ENCODE measurements at regions not wholly inside any gene's neighbourhood (a gene's known extent, or its start where the extent isn't known, plus 50 kb on each side); places are given as distances from the start of the nearest gene placed in this dataset.
A peak's percentile ranks its signal among the peaks of the same experiment; 100 is the strongest.
"Not testable (repeated sequence)": the region's sequence is repeated elsewhere in the genome, so short reads cannot be mapped to it uniquely, and the experiment has no call there.

DNA sequence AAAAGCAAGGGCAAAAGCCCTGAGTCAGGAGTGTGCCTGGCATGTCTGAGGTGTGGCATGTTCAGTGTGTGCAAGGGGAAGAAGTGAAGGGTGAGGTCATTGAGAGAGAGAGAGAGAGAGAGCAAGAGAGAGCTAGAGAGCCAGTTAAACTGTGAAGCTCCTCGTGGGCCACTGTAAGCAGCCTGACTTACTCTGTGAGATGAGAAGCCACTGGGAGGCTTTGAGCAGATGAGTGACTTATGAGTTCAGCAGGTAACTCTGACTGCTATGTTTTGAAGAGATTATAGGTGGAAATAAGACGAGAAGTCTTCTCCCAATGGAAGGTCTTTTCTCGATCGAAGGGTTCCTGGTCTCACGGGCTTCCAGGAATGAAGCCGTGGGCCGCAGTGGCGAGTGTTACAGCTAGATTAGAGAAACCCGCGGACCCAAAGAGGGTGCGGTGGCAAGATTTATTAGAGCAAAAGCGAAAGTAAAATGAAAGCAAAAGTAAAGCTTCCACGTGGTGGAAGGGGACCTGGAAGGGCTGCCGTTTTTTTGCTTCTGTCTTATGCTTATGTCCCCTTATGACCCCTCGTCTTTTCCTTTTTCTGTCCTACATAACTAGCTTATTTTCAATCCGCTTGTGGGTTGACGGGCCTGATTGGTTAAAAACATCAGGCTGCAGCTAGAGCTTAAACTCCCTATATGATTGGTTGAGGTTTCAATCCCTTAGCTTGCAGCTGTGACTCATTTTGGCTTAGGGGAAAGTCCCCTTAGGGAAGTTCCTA is 323.1 kb upstream of the FAM78B start:
- peak; percentile 13 for DNase-seq (ENCODE audit: low read depth, low spot score)

DNA sequence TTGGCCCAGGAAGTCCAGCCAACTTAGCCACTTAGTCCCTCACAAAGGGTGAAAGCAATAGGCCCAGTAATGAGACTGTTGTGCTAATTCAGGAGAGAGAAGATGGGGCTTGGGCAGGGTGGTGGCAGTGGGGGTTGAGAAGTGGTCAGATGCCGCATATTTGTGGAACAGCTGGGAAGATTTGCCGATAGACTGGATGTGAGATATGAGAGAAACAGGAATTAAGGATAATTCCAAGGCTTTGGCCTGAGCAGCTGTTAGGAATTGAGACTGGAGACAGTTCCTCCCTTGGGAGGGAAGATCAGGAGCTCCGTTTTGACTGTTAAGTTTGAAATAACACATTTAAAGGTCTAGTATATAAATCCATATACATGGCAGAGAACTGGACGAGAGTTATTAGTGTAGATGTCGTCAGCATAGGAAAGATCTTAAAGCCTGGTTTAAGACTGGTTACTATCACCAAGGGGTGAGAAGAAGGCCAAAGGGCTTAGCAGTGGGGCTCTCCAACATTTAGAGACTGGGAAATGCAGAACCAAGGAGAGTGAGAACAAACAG is 323.7 kb upstream of the FAM78B start:
- DNase-seq (ENCODE audit: low read depth, low spot score), result no peak

- not testable (repeated sequence) for DNase-seq (ENCODE audit: low read depth, low spot score)
These were observed 327.0 kb upstream of the FAM78B start for GRCh38 chr1:166493765-166494164.

DNA sequence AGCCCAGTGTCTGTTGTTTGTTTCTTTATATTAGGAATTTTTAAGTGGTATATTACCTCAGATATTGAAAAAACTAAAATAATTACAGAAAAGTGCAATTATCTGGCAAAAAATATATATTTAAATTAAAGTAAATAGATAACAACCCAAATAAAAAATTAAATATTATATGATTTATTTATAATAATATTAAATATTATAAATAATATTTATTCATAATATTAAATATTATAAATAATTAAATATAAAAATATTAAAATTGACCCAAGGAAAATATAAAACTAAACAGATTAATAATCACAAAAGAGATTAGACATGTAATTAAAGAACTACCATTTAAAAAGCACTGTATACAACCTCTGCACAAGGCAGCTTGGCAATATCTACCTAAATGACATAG is 331.9 kb upstream of the POGK start:
- DNase-seq (ENCODE audit: low read depth, low spot score), result no peak

DNA sequence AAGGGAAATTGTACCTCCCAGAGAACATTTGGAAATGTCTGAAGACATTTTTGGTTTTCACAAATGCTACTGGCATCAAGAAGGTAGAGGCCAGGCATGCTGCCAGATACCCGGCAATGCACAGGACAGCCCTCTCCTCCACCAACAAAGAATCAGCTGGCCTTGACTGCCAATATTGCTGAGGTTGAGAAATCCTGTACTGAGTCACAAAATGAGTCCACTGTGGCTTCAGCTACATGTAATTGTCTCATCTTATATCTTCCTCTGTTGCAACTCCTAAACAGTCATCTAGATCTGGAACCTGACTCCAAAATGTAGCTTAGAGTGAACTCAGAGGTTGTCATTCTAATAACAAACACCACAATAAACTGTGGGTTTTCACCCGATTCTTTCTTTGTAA is 327.5 kb upstream of the POGK start:
- no peak for DNase-seq (ENCODE audit: low read depth, low spot score)

DNA sequence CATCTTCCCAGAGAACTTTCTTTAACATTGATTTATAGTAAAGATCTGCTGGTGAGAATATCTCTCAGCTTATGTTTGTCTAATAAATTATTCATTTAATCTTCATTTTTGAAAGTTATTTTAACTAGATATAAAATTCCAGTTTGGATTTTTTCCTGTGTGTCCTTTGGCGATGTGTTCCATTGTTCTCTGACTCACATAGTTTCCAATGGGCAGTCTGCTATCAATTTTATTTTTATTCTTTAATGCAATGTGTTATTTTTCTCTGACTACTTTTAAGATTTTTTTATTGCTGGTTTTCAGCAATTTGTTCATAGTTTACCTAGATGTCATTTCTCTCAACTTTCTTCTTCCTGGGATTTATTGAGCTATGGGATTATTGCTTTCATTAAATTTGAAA is 325.2 kb upstream of the POGK start:
- DNase-seq (ENCODE audit: low read depth, low spot score), result no peak

DNA sequence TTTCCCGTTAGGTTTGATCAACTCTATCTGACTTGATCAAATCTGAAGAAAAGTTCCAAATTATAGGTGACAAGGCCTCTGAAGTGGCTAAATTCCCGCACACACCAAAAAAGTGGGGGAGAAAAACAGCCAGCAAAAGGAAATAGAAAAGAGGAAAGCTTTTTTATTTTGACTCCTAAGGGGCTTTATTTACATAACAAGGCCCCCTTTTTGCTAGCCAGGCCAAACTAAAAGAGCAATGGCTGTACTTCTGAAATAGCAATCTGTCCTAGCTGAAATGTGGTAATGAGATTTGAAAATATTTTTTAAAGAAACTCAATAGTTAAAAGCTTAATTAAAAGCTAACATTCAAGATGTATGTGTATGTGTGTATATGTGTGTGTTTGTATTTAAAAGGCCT is 311.5 kb upstream of the POGK start:
- no peak for DNase-seq (ENCODE audit: low read depth, low spot score)

DNA sequence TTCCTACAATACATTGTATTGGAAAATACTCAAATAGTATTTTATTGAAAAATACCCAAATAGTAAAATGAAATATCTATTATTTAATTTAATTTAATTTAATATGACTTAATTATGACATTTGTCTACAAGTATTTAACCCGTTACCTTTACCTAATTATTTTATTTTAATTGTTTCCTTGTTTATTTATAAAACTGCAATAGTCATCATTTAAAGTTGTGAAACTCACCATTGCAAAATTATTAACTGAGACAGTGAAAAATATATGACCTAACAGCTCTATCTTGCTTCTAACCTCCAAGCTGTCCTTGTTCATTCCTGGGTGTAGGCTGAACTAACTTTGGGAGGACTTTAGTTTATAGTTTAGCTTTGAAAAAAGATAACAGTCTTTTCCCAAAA is 300.6 kb upstream of the POGK start:
- DNase-seq (ENCODE audit: low read depth, low spot score), result no peak

DNA sequence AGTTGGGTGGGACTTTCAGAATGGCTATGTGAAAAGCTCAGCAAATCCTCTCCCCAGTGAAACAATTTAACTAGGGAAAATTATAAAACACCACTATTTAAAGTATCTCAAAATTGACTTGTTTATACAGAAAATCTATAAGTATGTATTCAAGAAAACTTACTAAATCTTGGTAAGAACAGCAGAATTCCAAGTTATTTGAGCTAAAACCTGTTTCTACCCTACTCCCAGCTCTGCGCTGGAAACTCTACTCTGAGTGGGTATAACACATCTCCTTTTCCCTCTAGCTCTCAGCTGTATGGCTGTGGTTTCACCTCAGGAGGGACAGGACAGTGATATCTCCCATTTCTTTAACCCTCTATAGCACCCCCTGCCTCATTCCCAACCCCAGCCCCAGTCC is 295.2 kb upstream of the POGK start:
- no peak for DNase-seq (ENCODE audit: low read depth, low spot score)

DNA sequence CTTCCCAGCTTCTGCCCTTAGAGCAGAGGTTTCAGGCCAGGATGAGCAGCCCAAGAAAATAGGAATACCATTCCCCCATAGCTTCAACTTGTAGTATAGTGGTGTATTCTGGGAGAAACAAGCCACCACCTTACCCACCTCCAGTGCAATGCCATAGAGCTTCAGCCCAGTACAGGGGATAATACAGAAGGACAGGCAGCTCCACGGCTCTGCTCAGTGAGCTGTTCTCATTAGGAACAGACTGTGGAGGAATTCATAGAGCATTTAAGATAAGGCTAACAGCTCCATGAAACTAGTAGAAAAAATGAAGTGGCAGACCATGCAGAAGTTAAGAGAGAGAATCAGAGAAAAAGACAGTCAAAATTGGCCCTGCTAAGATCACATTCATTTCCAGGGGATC is 294.7 kb upstream of the POGK start:
- no peak for DNase-seq (ENCODE audit: low read depth, low spot score)

GRCh38 chr1:166552706-166553105 is 286.6 kb upstream of the POGK start:
- no peak for DNase-seq (ENCODE audit: low read depth, low spot score)

DNA sequence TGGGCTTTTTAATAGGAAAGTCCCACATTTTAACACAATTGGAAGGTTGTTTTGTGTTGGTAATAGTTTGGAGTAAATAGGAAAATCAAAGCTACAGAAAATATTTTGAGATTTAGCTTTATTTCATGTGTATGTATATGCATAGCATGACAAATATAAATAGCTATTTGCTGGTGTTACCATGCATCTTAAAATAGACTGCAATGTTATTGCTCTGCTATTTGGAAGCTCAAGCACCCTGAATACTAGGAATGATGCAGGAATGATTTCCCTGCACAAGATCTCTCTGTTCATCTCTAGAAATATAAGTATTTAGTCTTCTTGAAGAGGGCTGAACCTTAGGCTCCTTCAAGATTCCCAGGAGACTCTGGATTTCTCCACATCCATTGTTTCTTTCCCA is 268.3 kb upstream of the POGK start:
- DNase-seq (ENCODE audit: low read depth, low spot score), result no peak

- DNase-seq (ENCODE audit: low read depth, low spot score), result no peak
These were observed 266.1 kb upstream of the POGK start for GRCh38 chr1:166573199-166573598.

DNA sequence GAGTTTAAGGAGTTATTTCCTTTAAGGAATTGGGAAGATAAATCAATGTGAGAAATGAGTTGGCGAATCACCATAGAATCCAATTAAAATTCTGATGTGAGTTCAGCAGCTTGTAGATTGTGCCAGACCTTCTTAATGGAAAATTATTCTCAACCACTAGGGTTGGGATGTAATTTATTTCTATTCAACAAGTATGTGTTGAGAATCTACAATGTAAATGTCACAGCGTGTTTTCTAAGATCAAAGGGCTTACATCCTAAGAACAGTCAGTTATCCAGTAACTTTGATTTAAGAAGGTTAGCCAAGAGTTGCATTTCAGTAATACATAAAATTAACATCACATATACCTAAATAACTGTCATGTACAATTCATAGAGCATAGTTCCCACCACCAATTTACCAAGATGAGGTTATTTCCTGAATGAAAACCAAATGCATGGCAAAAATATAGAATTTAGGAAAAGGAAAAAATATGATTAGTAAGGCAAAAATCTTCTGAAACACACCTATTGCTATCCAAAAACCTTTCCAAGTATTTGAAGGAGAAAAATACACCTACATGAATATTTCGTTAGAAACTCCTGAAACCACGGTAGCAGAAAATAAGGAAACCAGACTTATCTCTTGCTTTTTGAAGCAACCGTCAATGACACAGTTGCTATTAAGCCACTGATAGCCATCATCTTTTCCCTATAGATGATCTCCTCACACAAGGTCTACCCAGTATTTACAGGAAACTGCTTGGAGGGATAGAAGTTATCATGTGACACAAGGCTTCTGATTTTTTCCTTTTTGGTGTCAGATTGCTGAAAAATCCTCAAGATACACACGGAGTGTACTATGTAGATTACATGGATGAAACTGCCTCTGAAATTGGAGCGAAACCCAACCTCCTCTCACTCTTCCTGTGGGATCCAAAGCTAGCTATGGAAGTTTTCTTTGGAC is 259.4 kb upstream of the POGK start:
- DNase-seq (ENCODE audit: low read depth, low spot score), result no peak

GRCh38 chr1:166588741-166589140 is 250.5 kb upstream of the POGK start:
- DNase-seq (ENCODE audit: low read depth, low spot score), result no peak

GRCh38 chr1:166590161-166590560 is 249.1 kb upstream of the POGK start:
- DNase-seq (ENCODE audit: low read depth, low spot score), result no peak

GRCh38 chr1:166594646-166595045 is 244.6 kb upstream of the POGK start:
- DNase-seq (ENCODE audit: low read depth, low spot score), result no peak

- no peak for DNase-seq (ENCODE audit: low read depth, low spot score)
These were observed 241.8 kb upstream of the POGK start for GRCh38 chr1:166597516-166597915.

- no peak for DNase-seq (ENCODE audit: low read depth, low spot score)
These were observed 238.7 kb upstream of the POGK start for GRCh38 chr1:166600574-166600973.

DNA sequence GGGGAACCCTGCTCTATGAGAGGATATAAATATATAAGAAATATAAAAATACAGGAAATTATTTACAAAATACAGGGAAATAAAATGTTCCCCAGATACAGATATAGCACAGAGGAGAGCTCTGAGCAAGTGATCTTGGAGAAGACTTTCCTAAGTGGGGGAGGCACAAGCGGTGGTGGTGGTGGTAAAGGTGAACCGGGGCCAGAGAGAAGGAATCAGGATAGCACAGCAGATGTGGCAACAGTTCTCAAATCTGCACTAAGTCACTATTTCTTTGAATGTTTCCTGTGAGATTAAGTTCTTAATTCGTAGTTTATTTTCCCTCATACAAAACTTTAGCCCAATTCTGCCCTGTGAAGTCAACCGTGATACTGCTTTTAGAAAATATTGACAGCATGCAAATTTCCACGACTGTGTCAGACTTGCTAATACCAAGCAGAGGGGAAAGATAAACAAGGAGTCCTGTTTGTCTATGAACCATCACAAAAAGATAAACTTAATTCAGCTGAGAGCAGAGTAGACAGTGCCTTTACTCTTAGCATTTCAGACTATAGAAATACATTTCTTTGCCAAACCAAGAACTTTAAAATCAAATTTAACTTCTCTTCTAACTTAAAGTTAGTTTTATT is 237.5 kb upstream of the POGK start:
- no peak for DNase-seq (ENCODE audit: low read depth, low spot score)

DNA sequence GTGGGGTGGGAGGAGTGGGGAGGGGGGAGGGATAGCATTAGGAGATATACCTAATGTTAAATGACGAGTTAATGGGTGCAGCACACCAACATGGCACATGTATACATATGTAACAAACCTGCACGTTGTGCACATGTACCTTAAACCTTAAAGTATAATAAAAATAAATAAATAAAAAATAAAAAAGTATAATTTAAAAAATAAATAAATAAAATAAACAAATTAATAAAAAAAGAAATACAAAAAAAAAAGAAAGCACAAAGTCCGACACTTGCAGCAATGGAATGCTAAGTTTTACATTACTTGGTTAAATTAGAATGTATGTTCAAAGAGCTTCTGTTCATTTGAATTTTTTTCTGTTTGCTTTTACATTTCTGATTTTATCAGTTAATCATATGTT is 236.5 kb upstream of the POGK start:
- DNase-seq (ENCODE audit: low read depth, low spot score), result not testable (repeated sequence)

DNA sequence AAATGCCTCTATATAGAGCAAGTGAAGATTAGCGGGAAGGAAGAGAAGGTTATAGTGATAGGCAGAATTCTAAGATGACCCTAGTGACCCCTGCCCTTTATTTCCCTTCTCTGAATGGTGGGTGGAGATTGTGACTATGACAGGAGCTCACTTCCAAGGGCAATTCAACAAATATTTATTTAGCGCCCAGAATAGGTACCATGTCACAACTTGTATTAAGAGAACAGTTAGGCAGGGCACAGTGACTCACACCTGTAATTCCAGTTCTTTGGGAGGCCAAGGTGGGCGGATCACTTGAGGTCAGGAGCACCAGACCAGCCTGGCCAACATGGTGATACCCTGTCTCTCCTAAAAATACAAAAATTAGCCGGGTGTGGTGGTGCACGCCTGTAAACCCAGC is 236.0 kb upstream of the POGK start:
- DNase-seq (ENCODE audit: low read depth, low spot score), result no peak
